ENCODE measurements at regions not wholly inside any gene's neighbourhood (a gene's known extent, or its start where the extent isn't known, plus 50 kb on each side); places are given as distances from the start of the nearest gene placed in this dataset.

- no peak for ATAC-seq
Observed at GRCh38 chr6:167236239-167236571, 54.9 kb upstream of the UNC93A start.

GRCh38 chr6:167237438-167238145, 53.5 kb upstream of the UNC93A start:
- DNase-seq (ENCODE audit: low read depth, low spot score), result no peak
- H3K4me1 ChIP-seq (ENCODE audit: control insufficient read depth, insufficient read depth, low read length), result no peaks in the 10 kb centered on the region; the same call in 1 of the 2 replicates

More at GRCh38 chr6:167236239-167236571, 54.9 kb upstream of the UNC93A start:
- Histone ChIP-seq H3K27ac (ENCODE audit: low read length) (no peak overlapping the region), H3K4me3 (ENCODE audit: low read depth in 2 of 2, low read length in 2 of 2) (no peak overlapping the region), H3K4me1 (ENCODE audit: control insufficient read depth, insufficient read depth, low read length) (no peaks in the 10 kb centered on the region; the same call in 1 of the 2 replicates), H3K9me3 (ENCODE audit: control insufficient read depth, insufficient read depth, low read depth, low read length) (no peaks in the 10 kb centered on the region), H3K27me3 (ENCODE audit: control insufficient read depth, insufficient read depth, low read length) (peaks cover 11% of the 10 kb centered on the region), H3K36me3 (ENCODE audit: control insufficient read depth, insufficient read depth, low read length) (no peaks in the 10 kb centered on the region)
- POLR2A ChIA-PET, result no interaction called here
- intact Hi-C loops (cut with micrococcal nuclease; ENCODE audit: unreplicated experiment), result no loop called here
- CTCF ChIA-PET, result no interaction called here
- DNase-seq (ENCODE audit: low read depth, low spot score), result no peak
- in situ Hi-C loops (cut with HindIII; ENCODE audit: low pct_unique_long_range_greater_than_20kb, low sequenced_read_pairs), result no loop called here
- BruUV-seq (replicated peaks), result no TSS peak
- TF ChIP-seq CTCF (IDR thresholded peaks at IDR 0.05), result no peak
- TF ChIP-seq POLR2AphosphoS5 (IDR thresholded peaks at IDR 0.05; ENCODE audit: low read depth, low read length), result no peak
- TF ChIP-seq TCF7L2 (IDR thresholded peaks at IDR 0.05; ENCODE audit: low read depth, low read length), result no peak
- no peak for TF ChIP-seq SIN3A (IDR thresholded peaks at IDR 0.05; ENCODE audit: borderline replicate concordance, insufficient read depth, low read depth, low read length)
- TF ChIP-seq REST (IDR thresholded peaks at IDR 0.05; ENCODE audit: insufficient read depth in 1 of 2, low read depth in 2 of 2, low read length in 1 of 2), result no peak

More at GRCh38 chr6:167237438-167238145, 53.5 kb upstream of the UNC93A start:
- H3K4me3 ChIP-seq (ENCODE audit: low read depth in 2 of 2, low read length in 2 of 2), result no peak overlapping the region
- TF ChIP-seq SIN3A (IDR thresholded peaks at IDR 0.05; ENCODE audit: borderline replicate concordance, insufficient read depth, low read depth, low read length) (no peak), POLR2AphosphoS5 (IDR thresholded peaks at IDR 0.05; ENCODE audit: low read depth, low read length) (no peak), REST (IDR thresholded peaks at IDR 0.05; ENCODE audit: insufficient read depth in 1 of 2, low read depth in 2 of 2, low read length in 1 of 2) (no peak), TCF7L2 (IDR thresholded peaks at IDR 0.05; ENCODE audit: low read depth, low read length) (no peak), CTCF (IDR thresholded peaks at IDR 0.05) (no peak)
- intact Hi-C loops (cut with micrococcal nuclease; ENCODE audit: unreplicated experiment), result no loop called here
- ChIA-PET POLR2A (no interaction called here), CTCF (no interaction called here)
- no peaks in the 10 kb centered on the region for H3K9me3 ChIP-seq (ENCODE audit: control insufficient read depth, insufficient read depth, low read depth, low read length)
- in situ Hi-C loops (cut with HindIII; ENCODE audit: low pct_unique_long_range_greater_than_20kb, low sequenced_read_pairs), result no loop called here
- ATAC-seq, result no peak
- H3K27me3 ChIP-seq (ENCODE audit: control insufficient read depth, insufficient read depth, low read length), result peaks cover 8% of the 10 kb centered on the region
- no peak overlapping the region for H3K27ac ChIP-seq (ENCODE audit: low read length)
- BruUV-seq (replicated peaks), result no TSS peak
- no peaks in the 10 kb centered on the region for H3K36me3 ChIP-seq (ENCODE audit: control insufficient read depth, insufficient read depth, low read length)

Measured in Panc1 (cell line).